Upper lobe of left lung (tissue), 4 donors: ENCODE measurements at regions not wholly inside any gene's neighbourhood (a gene's known extent, or its start where the extent isn't known, plus 50 kb on each side); places are given as distances from the start of the nearest gene placed in this dataset.

Experiments used
- POLR2A ChIP-seq, 4 donors: fragments of 450-650 bp; IDR thresholded peaks; one replicate each; pipeline ENCODE4 v1.5.1; 2016 to 2017; ENCODE audit warnings: antibody characterized with exemption in 4 of 4, mild to moderate bottlenecking in 2 of 4
- POLR2AphosphoS5 ChIP-seq, 2 donors: sonication (generic); formaldehyde crosslinking; IDR thresholded peaks; one replicate each; pipeline ENCODE4 v1.5.1; 2017; ENCODE audit warnings: antibody characterized with exemption in 2 of 2
- TF ChIP-seq, protein P1 (sequence below), 6 experiments: fragments of 450-650 bp in 4 of 6; fragments of 200-600 bp in 2 of 6; sonication (generic) in 2 of 6; IDR thresholded peaks; one replicate each; pipeline ENCODE4 v1.5.1; 2016 to 2019; ENCODE audit warnings: antibody characterized with exemption in 6 of 6

DNA sequence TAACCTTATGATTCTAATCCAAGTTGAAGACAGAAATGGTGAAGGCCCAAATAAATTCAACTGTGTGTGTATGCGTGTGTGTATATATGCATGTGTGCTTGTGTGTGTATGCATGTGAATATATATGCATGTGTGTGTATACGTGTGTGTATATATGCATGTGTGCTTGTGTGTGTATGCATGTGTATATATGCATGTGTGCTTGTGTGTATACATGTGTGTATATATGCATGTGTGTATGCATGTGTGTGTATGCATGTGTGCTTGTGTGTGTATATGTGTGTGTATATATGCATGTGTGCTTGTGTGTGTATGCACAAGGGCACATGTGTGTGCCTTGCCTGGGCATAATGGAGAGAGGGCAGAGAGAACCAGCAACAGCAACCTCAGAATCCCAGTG, 184.7 kb upstream of the PLPP4 start:
- TF ChIP-seq POLR2A (IDR thresholded peaks at IDR 0.05) (no peak), POLR2AphosphoS5 (IDR thresholded peaks at IDR 0.05) (no peak)
- TF ChIP-seq, protein P1, sequence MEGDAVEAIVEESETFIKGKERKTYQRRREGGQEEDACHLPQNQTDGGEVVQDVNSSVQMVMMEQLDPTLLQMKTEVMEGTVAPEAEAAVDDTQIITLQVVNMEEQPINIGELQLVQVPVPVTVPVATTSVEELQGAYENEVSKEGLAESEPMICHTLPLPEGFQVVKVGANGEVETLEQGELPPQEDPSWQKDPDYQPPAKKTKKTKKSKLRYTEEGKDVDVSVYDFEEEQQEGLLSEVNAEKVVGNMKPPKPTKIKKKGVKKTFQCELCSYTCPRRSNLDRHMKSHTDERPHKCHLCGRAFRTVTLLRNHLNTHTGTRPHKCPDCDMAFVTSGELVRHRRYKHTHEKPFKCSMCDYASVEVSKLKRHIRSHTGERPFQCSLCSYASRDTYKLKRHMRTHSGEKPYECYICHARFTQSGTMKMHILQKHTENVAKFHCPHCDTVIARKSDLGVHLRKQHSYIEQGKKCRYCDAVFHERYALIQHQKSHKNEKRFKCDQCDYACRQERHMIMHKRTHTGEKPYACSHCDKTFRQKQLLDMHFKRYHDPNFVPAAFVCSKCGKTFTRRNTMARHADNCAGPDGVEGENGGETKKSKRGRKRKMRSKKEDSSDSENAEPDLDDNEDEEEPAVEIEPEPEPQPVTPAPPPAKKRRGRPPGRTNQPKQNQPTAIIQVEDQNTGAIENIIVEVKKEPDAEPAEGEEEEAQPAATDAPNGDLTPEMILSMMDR (IDR thresholded peaks at IDR 0.05) = no peak
